Gastrocnemius medialis (tissue), 4 donors: ENCODE measurements at regions not wholly inside any gene's neighbourhood (a gene's known extent, or its start where the extent isn't known, plus 50 kb on each side); places are given as distances from the start of the nearest gene placed in this dataset.

ENCODE experiments used
- ATAC-seq, 2 donors: fragments of 150-250 bp; one replicate each; pipeline ENCODE4 v1.9.1; 2016
- DNase-seq, 2 donors: peaks; one replicate each; pipeline ENCODE4 v3.0.0-alpha.2; 2019
- H3K27ac ChIP-seq, 4 donors: fragments of 200-600 bp; sonication (generic); 1 replicate in 1 of 4; 2 replicates in 3 of 4; pipeline ENCODE4 v1.5.1; 2016 to 2018; ENCODE audit warnings: mild to moderate bottlenecking in 2 of 4, moderate library complexity in 1 of 4
- H3K27me3 ChIP-seq, 3 donors: fragments of 200-600 bp; sonication (generic) in 2 of 3; 1 replicate in 1 of 3; 2 replicates in 2 of 3; pipeline versions ENCODE4 v1.5.1 to v1.6.0; 2016 to 2019; ENCODE audit warnings: mild to moderate bottlenecking in 1 of 3, moderate library complexity in 1 of 3
- H3K36me3 ChIP-seq, 2 donors: fragments of 200-600 bp; sonication (generic) in 1 of 2; one replicate each; pipeline ENCODE4 v1.5.1; 2017 to 2018
- H3K4me1 ChIP-seq, 2 donors: fragments of 200-600 bp; sonication (generic) in 1 of 2; one replicate each; pipeline ENCODE4 v1.5.1; 2016 to 2017; ENCODE audit warnings: mild to moderate bottlenecking in 2 of 2
- H3K4me3 ChIP-seq, 4 donors: fragments of 200-600 bp; sonication (generic) in 3 of 4; 1 replicate in 1 of 4; 2 replicates in 3 of 4; pipeline ENCODE4 v1.5.1; 2016 to 2019; ENCODE audit warnings: mild to moderate bottlenecking in 2 of 4
- H3K9me3 ChIP-seq, 3 donors: fragments of 200-600 bp; sonication (generic) in 2 of 3; 1 replicate in 1 of 3; 2 replicates in 2 of 3; pipeline ENCODE4 v1.5.1; 2016 to 2019
- CTCF ChIP-seq, 5 experiments: fragments of 450-650 bp in 3 of 5; fragments of 200-600 bp in 2 of 5; sonication (generic) in 2 of 5; IDR thresholded peaks in 4 of 5; conservative IDR thresholded peaks in 1 of 5; 1 replicate in 4 of 5; 2 replicates in 1 of 5; pipeline ENCODE4 v1.5.1; 2016 to 2019; ENCODE audit warnings: antibody characterized with exemption in 5 of 5, mild to moderate bottlenecking in 3 of 5, moderate library complexity in 3 of 5
- POLR2A ChIP-seq, 2 donors: fragments of 450-650 bp; IDR thresholded peaks; one replicate each; pipeline ENCODE4 v1.6.1; 2017; ENCODE audit warnings: antibody characterized with exemption in 2 of 2, mild to moderate bottlenecking in 2 of 2, moderate library complexity in 2 of 2
- in situ Hi-C, 4 donors: fragments of 200-750 bp; cut with MboI; loops; one replicate each; pipeline versions ENCODE4 v1.15.0 to v1.8.0; 2017; ENCODE audit warnings: low sequenced_read_pairs in 4 of 4
- intact Hi-C: fragments of 100-400 bp; cut with DNase I; formaldehyde crosslinking; loops from one replicate; pipeline ENCODE4 v1.15.1; 2023; ENCODE audit warnings: low total_unique reads

- no peak for ATAC-seq
- in situ Hi-C loops, result no loop called here
- H3K4me3 ChIP-seq, result no peak overlapping the region
- DNase-seq, result no peak
- H3K9me3 ChIP-seq, result no peaks in the 10 kb centered on the region
- TF ChIP-seq POLR2A (IDR thresholded peaks at IDR 0.05), result no peak
- TF ChIP-seq CTCF (IDR thresholded peaks at IDR 0.05 in 4 of 5, conservative IDR thresholded peaks at IDR 0.05 in 1 of 5), result no peak
- H3K36me3 ChIP-seq, result no peaks in the 10 kb centered on the region
- intact Hi-C loops, result no loop called here
- H3K27ac ChIP-seq, result no peak overlapping the region
- H3K4me1 ChIP-seq, result no peaks in the 10 kb centered on the region
- H3K27me3 ChIP-seq, result no peaks in the 10 kb centered on the region
Observed at GRCh38 chr16:65355706-65356105, 233.8 kb upstream of the CDH11 start.

- TF ChIP-seq POLR2A (IDR thresholded peaks at IDR 0.05), result no peak
- TF ChIP-seq CTCF (IDR thresholded peaks at IDR 0.05 in 4 of 5, conservative IDR thresholded peaks at IDR 0.05 in 1 of 5), result no peak
- intact Hi-C loops, result no loop called here
- Histone ChIP-seq H3K4me1 (no peaks in the 10 kb centered on the region), H3K36me3 (no peaks in the 10 kb centered on the region), H3K9me3 (no peaks in the 10 kb centered on the region), H3K27me3 (no peaks in the 10 kb centered on the region), H3K27ac (no peak overlapping the region), H3K4me3 (no peak overlapping the region)
- DNase-seq (no peak), ATAC-seq (no peak)
- in situ Hi-C loops, result no loop called here
Observed at GRCh38 chr16:65353183-65353582, 231.3 kb upstream of the CDH11 start.

- Histone ChIP-seq H3K9me3 (no peaks in the 10 kb centered on the region), H3K27me3 (no peaks in the 10 kb centered on the region), H3K4me3 (no peak overlapping the region), H3K4me1 (no peaks in the 10 kb centered on the region), H3K36me3 (no peaks in the 10 kb centered on the region), H3K27ac (no peak overlapping the region)
- intact Hi-C loops, result no loop called here
- TF ChIP-seq CTCF (IDR thresholded peaks at IDR 0.05 in 4 of 5, conservative IDR thresholded peaks at IDR 0.05 in 1 of 5), result no peak
- in situ Hi-C loops, result no loop called here
- ATAC-seq, result no peak
- DNase-seq, result no peak
Observed at GRCh38 chr16:65349626-65350025, 227.8 kb upstream of the CDH11 start.

GRCh38 chr16:65343556-65343955, 221.7 kb upstream of the CDH11 start:
- intact Hi-C loops, result no loop called here
- TF ChIP-seq CTCF (IDR thresholded peaks at IDR 0.05 in 4 of 5, conservative IDR thresholded peaks at IDR 0.05 in 1 of 5) (no peak), POLR2A (IDR thresholded peaks at IDR 0.05) (no peak)
- no peaks in the 10 kb centered on the region for H3K36me3 ChIP-seq

GRCh38 chr16:65342231-65342866, 220.5 kb upstream of the CDH11 start:
- no peaks in the 10 kb centered on the region for H3K36me3 ChIP-seq
- intact Hi-C loops, result no loop called here
- H3K27me3 ChIP-seq, result no peaks in the 10 kb centered on the region
- no peak overlapping the region for H3K4me3 ChIP-seq
- no peak for DNase-seq
- ATAC-seq, result no peak
- in situ Hi-C loops, result no loop called here
- H3K27ac ChIP-seq, result no peak overlapping the region
- H3K9me3 ChIP-seq, result no peaks in the 10 kb centered on the region
- no peaks in the 10 kb centered on the region for H3K4me1 ChIP-seq
- TF ChIP-seq CTCF (IDR thresholded peaks at IDR 0.05 in 4 of 5, conservative IDR thresholded peaks at IDR 0.05 in 1 of 5), result no peak
- no peak for TF ChIP-seq POLR2A (IDR thresholded peaks at IDR 0.05)

More at GRCh38 chr16:65343556-65343955, 221.7 kb upstream of the CDH11 start:
- Histone ChIP-seq H3K9me3 (no peaks in the 10 kb centered on the region), H3K4me1 (no peaks in the 10 kb centered on the region), H3K4me3 (no peak overlapping the region), H3K27me3 (no peaks in the 10 kb centered on the region), H3K27ac (no peak overlapping the region)
- ATAC-seq, result no peak
- in situ Hi-C loops, result no loop called here
- DNase-seq, result no peak
